Mesenchymal stem cell (in vitro differentiated cells and primary cell): ENCODE measurements at regions not wholly inside any gene's neighbourhood (a gene's known extent, or its start where the extent isn't known, plus 50 kb on each side); places are given as distances from the start of the nearest gene placed in this dataset.
"Not testable (repeated sequence)": the region's sequence is repeated elsewhere in the genome, so short reads cannot be mapped to it uniquely, and the experiment has no call there.

ENCODE experiments used
- DNase-seq: peaks from one replicate; pipeline ENCODE4 v3.0.0-alpha.2; 2013
- H2AFZ ChIP-seq: one replicate; pipeline ENCODE4 v1.6.1; 2013; ENCODE audit warnings: low read depth, mild to moderate bottlenecking, control low read depth, inconsistent platforms, low read length, moderate library complexity
- H2AK5ac ChIP-seq: 2 replicates; pipeline ENCODE4 v1.6.1; 2013; ENCODE audit warnings: low read length, moderate library complexity, mild to moderate bottlenecking, inconsistent platforms; ENCODE audit not compliant: severe bottlenecking
- H2BK120ac ChIP-seq: one replicate; pipeline ENCODE4 v1.6.1; 2013; ENCODE audit warnings: low read depth, mild to moderate bottlenecking, inconsistent platforms, low read length, moderate library complexity
- H2BK12ac ChIP-seq, 2 experiments: one replicate each; pipeline ENCODE4 v1.6.1; 2013; ENCODE audit warnings: inconsistent platforms in 2 of 2, low read length in 2 of 2, mild to moderate bottlenecking in 2 of 2, moderate library complexity in 2 of 2, control low read depth in 1 of 2
- H2BK15ac ChIP-seq: one replicate; pipeline ENCODE4 v1.6.1; 2013; ENCODE audit warnings: mild to moderate bottlenecking, low read depth, inconsistent platforms; ENCODE audit not compliant: poor library complexity, severe bottlenecking
- H2BK5ac ChIP-seq: 2 replicates; pipeline ENCODE4 v1.6.1; 2013; ENCODE audit warnings: low read depth, mild to moderate bottlenecking, low read length, control low read depth, inconsistent platforms; ENCODE audit not compliant: poor library complexity, severe bottlenecking
- H3K14ac ChIP-seq, 2 experiments: one replicate each; pipeline ENCODE4 v1.6.1; 2013; ENCODE audit warnings: inconsistent platforms in 2 of 2, low read length in 2 of 2, control low read depth in 1 of 2, mild to moderate bottlenecking in 1 of 2, moderate library complexity in 1 of 2
- H3K18ac ChIP-seq, 2 experiments: one replicate each; pipeline ENCODE4 v1.6.1; 2013; ENCODE audit warnings: inconsistent platforms in 2 of 2, low read length in 2 of 2, control low read depth in 1 of 2, low read depth in 1 of 2, mild to moderate bottlenecking in 1 of 2
- H3K23ac ChIP-seq, 2 experiments: one replicate each; pipeline ENCODE4 v1.6.1; 2013; ENCODE audit warnings: inconsistent platforms in 2 of 2, low read length in 2 of 2, mild to moderate bottlenecking in 2 of 2, moderate library complexity in 2 of 2, control low read depth in 1 of 2
- H3K27ac ChIP-seq: 2 replicates; pipeline ENCODE4 v1.5.1; 2013; ENCODE audit warnings: mild to moderate bottlenecking, moderate library complexity, low read length, control low read depth, inconsistent platforms; ENCODE audit not compliant: poor library complexity, severe bottlenecking
- H3K27me3 ChIP-seq, 2 experiments: 2 replicates each; pipeline versions ENCODE4 v1.6.1 to v1.7.0; 2013; ENCODE audit warnings: low read length in 2 of 2, mild to moderate bottlenecking in 2 of 2, moderate library complexity in 2 of 2, control low read depth in 1 of 2, inconsistent platforms in 1 of 2; ENCODE audit not compliant: control insufficient read depth in 1 of 2, insufficient read depth in 1 of 2
- H3K36me3 ChIP-seq, 2 experiments: 2 replicates each; pipeline versions ENCODE4 v1.6.1 to v1.7.0; 2013; ENCODE audit warnings: low read length in 2 of 2, control low read depth in 1 of 2, inconsistent platforms in 1 of 2, low read depth in 1 of 2, mild to moderate bottlenecking in 1 of 2; ENCODE audit not compliant: insufficient read depth in 2 of 2, control insufficient read depth in 1 of 2
- H3K4ac ChIP-seq, 2 experiments: one replicate each; pipeline ENCODE4 v1.6.1; 2013; ENCODE audit warnings: inconsistent platforms in 2 of 2, low read length in 2 of 2, mild to moderate bottlenecking in 2 of 2, moderate library complexity in 2 of 2, control low read depth in 1 of 2, low read depth in 1 of 2
- H3K4me1 ChIP-seq: 2 replicates; pipeline ENCODE4 v1.6.1; 2013; ENCODE audit warnings: low read depth, low read length, control low read depth; ENCODE audit not compliant: control insufficient read depth, insufficient read depth
- H3K4me2 ChIP-seq: 2 replicates; pipeline ENCODE4 v1.6.1; 2013; ENCODE audit warnings: low read length, mild to moderate bottlenecking, inconsistent platforms; ENCODE audit not compliant: poor library complexity, severe bottlenecking
- H3K4me3 ChIP-seq, 2 experiments: 2 replicates each; pipeline versions ENCODE4 v1.5.1 to v1.7.0; 2013; ENCODE audit warnings: low read length in 2 of 2, mild to moderate bottlenecking in 2 of 2, control low read depth in 1 of 2, low read depth in 1 of 2; ENCODE audit not compliant: insufficient read depth in 1 of 2
- H3K79me1 ChIP-seq: replicated peaks from 2 replicates; pipeline ENCODE4 v1.6.1; 2013; ENCODE audit warnings: mild to moderate bottlenecking, control low read depth, low read length, inconsistent platforms; ENCODE audit not compliant: poor library complexity, severe bottlenecking
- H3K9ac ChIP-seq: 2 replicates; pipeline ENCODE4 v1.7.0; 2013; ENCODE audit warnings: mild to moderate bottlenecking, low read length, moderate library complexity
- H3K9me3 ChIP-seq: 2 replicates; pipeline ENCODE4 v1.7.0; 2013; ENCODE audit warnings: mild to moderate bottlenecking, low read length; ENCODE audit not compliant: control insufficient read depth
- H4K8ac ChIP-seq: one replicate; pipeline ENCODE4 v1.6.1; 2013; ENCODE audit warnings: inconsistent platforms, mild to moderate bottlenecking, low read length, moderate library complexity
- H4K91ac ChIP-seq: one replicate; pipeline ENCODE4 v1.6.1; 2013; ENCODE audit warnings: mild to moderate bottlenecking, low read length, inconsistent platforms
- WGBS: methylation state at CpG from one replicate; pipeline ENCODE4 v1.1.7; 2013; ENCODE audit warnings: mixed read lengths; 5-methylcytosine and 5-hydroxymethylcytosine counted together

DNA sequence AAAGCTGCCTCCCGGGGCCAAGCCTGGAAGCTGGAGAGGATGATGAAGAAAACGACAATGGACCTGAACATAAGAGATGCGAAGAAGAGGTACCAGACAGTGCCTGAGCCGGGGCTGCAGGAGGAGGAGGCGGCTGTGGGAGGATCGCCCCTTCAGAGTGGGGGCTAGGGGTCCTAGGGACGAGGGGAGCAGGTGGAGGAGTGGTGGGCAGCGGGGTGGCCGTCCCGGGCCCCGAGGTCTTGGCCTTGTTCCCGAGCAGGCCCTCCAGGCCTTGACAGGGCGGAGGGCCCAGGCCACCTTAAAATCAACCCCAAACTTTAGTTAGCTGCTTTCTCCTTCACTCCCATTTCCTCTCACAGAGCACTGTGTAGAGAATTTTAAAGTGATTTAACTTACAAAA is 442.8 kb downstream of the POTEH start:
- not testable (repeated sequence) for H3K9me3 ChIP-seq, H3K27ac ChIP-seq, H2BK120ac ChIP-seq, H2BK5ac ChIP-seq, H3K4ac ChIP-seq, H3K18ac ChIP-seq, H2AFZ ChIP-seq, H3K14ac ChIP-seq, H2AK5ac ChIP-seq, H4K91ac ChIP-seq, H3K4me1 ChIP-seq, H3K9ac ChIP-seq, H3K36me3 ChIP-seq, H2BK12ac ChIP-seq, H3K23ac ChIP-seq, H2BK15ac ChIP-seq, DNase-seq, H3K4me2 ChIP-seq, H4K8ac ChIP-seq, H3K27me3 ChIP-seq, H3K4me3 ChIP-seq, H3K79me1 ChIP-seq
- WGBS, result 96% methylated on average over 4 of the region's 13 CpGs

DNA sequence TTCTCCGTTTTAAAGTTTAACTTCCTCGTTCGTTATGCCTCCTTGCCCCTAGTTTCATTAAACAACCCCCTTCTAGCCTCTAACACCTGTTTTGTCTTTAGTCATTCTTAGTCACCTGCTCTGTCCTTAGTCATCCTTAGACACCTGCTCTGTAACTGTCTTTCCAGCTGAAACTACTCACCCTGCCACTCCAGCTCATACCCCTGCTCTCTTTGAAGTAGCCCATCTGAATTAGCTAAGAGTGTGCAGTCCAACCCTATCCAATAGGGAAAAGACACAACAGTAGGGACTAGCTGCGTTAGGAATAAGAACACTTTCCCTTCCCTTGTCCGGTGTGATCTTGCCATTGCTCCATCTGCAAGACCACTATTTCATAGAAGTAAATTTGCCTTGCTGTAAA is 446.5 kb downstream of the CCT8L2 start:
- H2BK12ac ChIP-seq, H2BK5ac ChIP-seq, H2BK120ac ChIP-seq, H2BK15ac ChIP-seq, H3K79me1 ChIP-seq, H3K4me1 ChIP-seq, H3K18ac ChIP-seq, DNase-seq, H3K4me2 ChIP-seq, H3K9ac ChIP-seq, H4K8ac ChIP-seq, H3K4ac ChIP-seq, H3K27me3 ChIP-seq, H3K14ac ChIP-seq, H3K27ac ChIP-seq, H2AFZ ChIP-seq, H2AK5ac ChIP-seq, H4K91ac ChIP-seq, H3K36me3 ChIP-seq, H3K4me3 ChIP-seq, H3K23ac ChIP-seq, H3K9me3 ChIP-seq: not testable (repeated sequence)
- 71% methylated on average over 4 of the region's 5 CpGs for WGBS

DNA sequence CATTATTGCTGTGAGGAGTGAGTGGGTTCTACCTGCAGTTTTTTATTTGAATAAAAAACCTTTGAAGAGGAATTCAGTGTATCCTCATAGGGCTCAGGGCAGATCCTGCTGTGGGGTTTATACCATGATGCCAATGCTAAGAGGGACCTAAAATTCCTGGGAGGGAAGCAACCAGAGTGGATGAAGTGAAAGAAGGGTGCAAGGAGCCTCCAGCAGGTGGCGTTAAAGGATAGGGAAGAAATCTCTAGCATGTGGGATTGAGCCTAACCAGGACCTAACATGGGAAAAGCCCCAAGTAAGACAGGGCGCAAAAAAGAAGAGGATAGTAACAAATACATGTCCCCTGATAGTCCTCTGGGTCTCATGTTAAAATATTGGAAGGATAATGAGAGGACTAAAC is 445.7 kb downstream of the CCT8L2 start:
- H3K27ac ChIP-seq, H2AFZ ChIP-seq, H3K9ac ChIP-seq, H3K4me2 ChIP-seq, H3K18ac ChIP-seq, H3K4me1 ChIP-seq, H4K8ac ChIP-seq, H2BK12ac ChIP-seq, H2BK15ac ChIP-seq, H3K27me3 ChIP-seq, H3K36me3 ChIP-seq, H2AK5ac ChIP-seq, H3K4me3 ChIP-seq, H4K91ac ChIP-seq, H3K4ac ChIP-seq, DNase-seq, H3K23ac ChIP-seq, H3K9me3 ChIP-seq, H3K79me1 ChIP-seq, H2BK5ac ChIP-seq, H3K14ac ChIP-seq, H2BK120ac ChIP-seq: not testable (repeated sequence)
- 30% methylated on average over 2 of the region's 2 CpGs for WGBS

DNA sequence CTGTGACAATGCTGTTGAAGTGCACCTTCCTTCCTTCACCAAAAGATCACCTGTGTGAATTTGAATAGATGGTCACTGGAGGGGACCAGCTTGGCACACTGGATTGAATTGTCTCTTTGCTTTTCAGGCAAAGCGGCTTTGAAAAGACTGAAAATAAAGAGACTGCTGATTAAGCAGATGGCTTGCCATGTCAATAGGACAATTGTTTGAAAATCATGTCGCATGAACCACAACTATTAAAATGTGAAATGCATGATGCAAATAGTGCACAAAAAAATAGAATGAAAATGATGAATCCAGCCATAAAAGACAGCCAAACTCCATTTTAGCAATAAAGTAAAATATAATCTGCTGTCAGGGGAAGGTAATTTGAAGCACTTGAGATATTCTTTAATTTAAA is 415.3 kb downstream of the CCT8L2 start:
- WGBS, result 86% methylated on average over 1 of the region's 2 CpGs
- not testable (repeated sequence) for H3K4me1 ChIP-seq

More for the DNA sequence above, 415.3 kb downstream of the CCT8L2 start:
- H4K8ac ChIP-seq, H2BK15ac ChIP-seq, DNase-seq, H2AK5ac ChIP-seq, H3K4ac ChIP-seq, H3K27me3 ChIP-seq, H3K27ac ChIP-seq, H3K36me3 ChIP-seq, H3K4me2 ChIP-seq, H3K79me1 ChIP-seq, H3K23ac ChIP-seq, H2BK12ac ChIP-seq, H3K4me3 ChIP-seq, H2BK5ac ChIP-seq, H3K9ac ChIP-seq, H3K18ac ChIP-seq, H2BK120ac ChIP-seq, H3K14ac ChIP-seq, H4K91ac ChIP-seq, H3K9me3 ChIP-seq, H2AFZ ChIP-seq: not testable (repeated sequence)
